ENCODE measurements at regions not wholly inside any gene's neighbourhood (a gene's known extent, or its start where the extent isn't known, plus 50 kb on each side); places are given as distances from the start of the nearest gene placed in this dataset.

DNA sequence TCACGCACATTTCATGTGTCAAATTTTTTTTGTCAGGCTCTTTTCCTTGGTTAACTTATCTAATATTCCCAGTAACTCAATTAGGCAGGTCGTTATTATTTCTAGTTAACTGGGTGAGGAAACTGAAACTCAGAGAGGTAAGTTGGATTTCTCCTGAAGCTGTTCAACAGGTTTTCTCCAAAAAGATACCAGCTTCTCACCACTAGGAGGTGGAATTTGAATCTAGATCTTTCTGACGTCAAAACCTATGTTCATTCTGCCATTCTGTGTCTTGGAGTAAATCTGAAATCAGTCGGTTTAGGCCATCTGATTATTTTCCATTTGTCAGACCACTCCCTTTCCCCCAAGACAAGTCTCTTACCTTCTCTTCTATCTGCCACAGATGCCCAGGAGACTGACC, 572.9 kb downstream of the ACTL7B start:
- no peak for DNase-seq
- intact Hi-C loops (cut with DNase I), result no loop called here
- TF ChIP-seq EP300 (IDR thresholded peaks at IDR 0.05) (no peak), POLR2AphosphoS5 (IDR thresholded peaks at IDR 0.05) (no peak), POLR2A (IDR thresholded peaks at IDR 0.05) (no peak)
- TF ChIP-seq, protein P1, sequence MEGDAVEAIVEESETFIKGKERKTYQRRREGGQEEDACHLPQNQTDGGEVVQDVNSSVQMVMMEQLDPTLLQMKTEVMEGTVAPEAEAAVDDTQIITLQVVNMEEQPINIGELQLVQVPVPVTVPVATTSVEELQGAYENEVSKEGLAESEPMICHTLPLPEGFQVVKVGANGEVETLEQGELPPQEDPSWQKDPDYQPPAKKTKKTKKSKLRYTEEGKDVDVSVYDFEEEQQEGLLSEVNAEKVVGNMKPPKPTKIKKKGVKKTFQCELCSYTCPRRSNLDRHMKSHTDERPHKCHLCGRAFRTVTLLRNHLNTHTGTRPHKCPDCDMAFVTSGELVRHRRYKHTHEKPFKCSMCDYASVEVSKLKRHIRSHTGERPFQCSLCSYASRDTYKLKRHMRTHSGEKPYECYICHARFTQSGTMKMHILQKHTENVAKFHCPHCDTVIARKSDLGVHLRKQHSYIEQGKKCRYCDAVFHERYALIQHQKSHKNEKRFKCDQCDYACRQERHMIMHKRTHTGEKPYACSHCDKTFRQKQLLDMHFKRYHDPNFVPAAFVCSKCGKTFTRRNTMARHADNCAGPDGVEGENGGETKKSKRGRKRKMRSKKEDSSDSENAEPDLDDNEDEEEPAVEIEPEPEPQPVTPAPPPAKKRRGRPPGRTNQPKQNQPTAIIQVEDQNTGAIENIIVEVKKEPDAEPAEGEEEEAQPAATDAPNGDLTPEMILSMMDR (IDR thresholded peaks at IDR 0.05), result no peak
- WGBS, 2 donors, result 76 to 79% methylated on average over 4 of the region's 4 CpGs
- H3K9me3 ChIP-seq, result no peaks in the 10 kb centered on the region
- H3K4me1 ChIP-seq, result peaks cover 0 to 13% (median 11%) of the 10 kb centered on the region in 4 donors
- no peak overlapping the region for H3K27ac ChIP-seq
- no peaks in the 10 kb centered on the region for H3K27me3 ChIP-seq
- H3K36me3 ChIP-seq, result no peaks in the 10 kb centered on the region
- H3K4me3 ChIP-seq, result no peak overlapping the region

DNA sequence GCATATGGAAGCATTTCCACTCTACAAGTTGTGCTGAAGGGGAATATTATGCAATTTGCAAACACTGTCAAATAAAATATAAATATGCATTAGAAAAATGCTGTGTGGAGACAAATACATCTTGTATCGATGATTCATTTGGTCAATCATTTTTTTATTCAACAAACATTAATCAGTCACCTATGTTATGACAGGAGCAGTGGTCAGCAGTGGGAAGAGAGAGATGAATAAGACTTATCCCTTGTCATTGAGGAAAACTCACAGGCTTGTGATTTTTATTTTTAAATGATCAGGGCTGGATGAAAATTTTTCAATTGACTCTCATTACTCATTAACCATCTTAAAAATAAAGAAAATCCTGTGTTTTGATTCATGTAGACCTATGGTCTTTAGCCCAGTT, 574.1 kb downstream of the ACTL7B start:
- no peak for DNase-seq
- TF ChIP-seq, protein P1 (IDR thresholded peaks at IDR 0.05), result no peak
- no peak for TF ChIP-seq POLR2AphosphoS5 (IDR thresholded peaks at IDR 0.05)
- no peak for TF ChIP-seq POLR2A (IDR thresholded peaks at IDR 0.05)
- TF ChIP-seq EP300 (IDR thresholded peaks at IDR 0.05), result no peak
- H3K27me3 ChIP-seq, result no peaks in the 10 kb centered on the region
- H3K4me3 ChIP-seq, result no peak overlapping the region
- no peaks in the 10 kb centered on the region for H3K36me3 ChIP-seq
- no peak overlapping the region for H3K27ac ChIP-seq
- WGBS, 2 donors, result 72 to 94% methylated on average over 1 of the region's 1 CpG
- H3K4me1 ChIP-seq, result peaks cover 0 to 13% (median 11%) of the 10 kb centered on the region in 4 donors
- H3K9me3 ChIP-seq, result no peaks in the 10 kb centered on the region
- intact Hi-C loops (cut with DNase I), result no loop called here

DNA sequence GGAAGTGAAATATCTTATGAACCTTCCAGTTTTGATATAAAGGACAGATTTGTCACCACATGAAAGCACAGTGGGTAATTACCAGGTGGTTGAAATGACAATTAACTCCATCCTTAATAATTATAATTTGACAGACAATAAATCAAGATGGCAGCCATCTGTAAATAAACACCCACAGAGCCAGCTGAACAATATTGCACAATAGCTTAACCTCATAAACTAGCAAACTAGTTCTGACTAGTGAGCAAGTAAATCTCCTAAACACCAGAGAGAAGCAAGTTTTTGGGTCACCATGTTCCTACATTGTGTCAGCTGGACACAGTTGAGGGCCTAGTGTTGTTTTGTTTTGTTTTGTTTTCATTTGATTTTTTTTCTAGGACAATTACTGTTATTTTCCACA, 577.4 kb downstream of the ACTL7B start:
- no peak for DNase-seq
- Histone ChIP-seq H3K36me3 (no peaks in the 10 kb centered on the region), H3K27me3 (no peaks in the 10 kb centered on the region), H3K27ac (no peak overlapping the region), H3K4me1 (peaks cover 0 to 3% (median 2%) of the 10 kb centered on the region in 4 donors), H3K9me3 (no peaks in the 10 kb centered on the region), H3K4me3 (no peak overlapping the region)
- TF ChIP-seq POLR2AphosphoS5 (IDR thresholded peaks at IDR 0.05) (no peak), POLR2A (IDR thresholded peaks at IDR 0.05) (no peak), EP300 (IDR thresholded peaks at IDR 0.05) (no peak)
- TF ChIP-seq, protein P1 (IDR thresholded peaks at IDR 0.05), result no peak
- intact Hi-C loops (cut with DNase I), result no loop called here

DNA sequence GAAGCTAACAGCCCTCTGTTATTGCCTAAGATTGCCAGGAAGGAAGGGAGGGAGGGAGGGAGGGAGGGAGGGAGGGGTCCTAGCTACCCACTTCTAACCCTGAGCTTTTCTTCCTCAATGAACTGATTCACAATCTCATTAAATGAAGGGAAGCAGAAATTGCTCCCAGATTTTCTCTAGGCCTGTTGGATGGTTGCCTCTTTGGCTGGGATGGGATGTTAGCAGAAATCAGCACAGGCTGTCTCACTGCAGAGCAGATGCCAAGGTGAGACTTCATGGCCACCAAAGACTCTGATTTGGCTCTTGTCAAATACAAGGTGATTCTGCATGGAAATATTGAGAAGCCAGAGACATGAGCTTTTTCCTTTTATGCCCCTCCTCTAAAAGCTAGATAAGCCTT, 578.6 kb downstream of the ACTL7B start:
- H3K4me1 ChIP-seq, result peaks cover 0 to 5% (median 2%) of the 10 kb centered on the region in 4 donors
- no peaks in the 10 kb centered on the region for H3K36me3 ChIP-seq
- H3K4me3 ChIP-seq, result no peak overlapping the region
- intact Hi-C loops (cut with DNase I), result no loop called here
- H3K27me3 ChIP-seq, result no peaks in the 10 kb centered on the region
- DNase-seq, result no peak
- TF ChIP-seq POLR2AphosphoS5 (IDR thresholded peaks at IDR 0.05) (no peak), POLR2A (IDR thresholded peaks at IDR 0.05) (no peak), EP300 (IDR thresholded peaks at IDR 0.05) (no peak)
- TF ChIP-seq, protein P1 (IDR thresholded peaks at IDR 0.05), result no peak
- H3K27ac ChIP-seq, result no peak overlapping the region
- no peaks in the 10 kb centered on the region for H3K9me3 ChIP-seq

DNA sequence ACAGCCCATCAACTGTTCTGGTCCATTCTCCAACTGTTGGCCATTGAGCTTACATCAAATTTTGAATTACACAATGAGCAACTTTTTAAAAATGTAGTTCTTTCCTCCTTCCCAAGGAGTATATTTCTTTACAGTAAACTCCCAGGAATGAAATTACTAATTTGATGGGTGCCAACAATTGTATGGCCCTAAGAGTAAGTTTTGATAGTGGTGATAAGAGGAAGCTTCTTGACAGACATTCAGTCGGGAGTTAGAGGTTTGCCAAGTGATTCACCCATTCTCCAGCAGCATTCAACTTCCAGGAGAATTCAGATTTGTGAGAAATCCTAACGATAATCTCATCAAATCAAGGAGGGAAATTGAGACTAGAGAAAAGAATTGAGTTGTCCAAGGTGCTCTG, 579.9 kb downstream of the ACTL7B start:
- Histone ChIP-seq H3K36me3 (no peaks in the 10 kb centered on the region), H3K27ac (no peak overlapping the region), H3K4me3 (no peak overlapping the region), H3K9me3 (no peaks in the 10 kb centered on the region), H3K27me3 (no peaks in the 10 kb centered on the region), H3K4me1 (peaks cover 0 to 11% (median 5%) of the 10 kb centered on the region in 4 donors)
- no peak for DNase-seq
- TF ChIP-seq POLR2A (IDR thresholded peaks at IDR 0.05) (no peak), EP300 (IDR thresholded peaks at IDR 0.05) (no peak)
- TF ChIP-seq, protein P1 (IDR thresholded peaks at IDR 0.05), result no peak
- intact Hi-C loops (cut with DNase I), result no loop called here
- WGBS, 2 donors, result 92 to 93% methylated on average over 2 of the region's 2 CpGs
